T-cell (primary cell): ENCODE measurements at regions not wholly inside any gene's neighbourhood (a gene's known extent, or its start where the extent isn't known, plus 50 kb on each side); places are given as distances from the start of the nearest gene placed in this dataset.

Experiments
- ATAC-seq, 4 experiments: fragments of 200-7000 bp in 3 of 4; fragments of 150-1000 bp in 1 of 4; cut with Tn5 transposase; replicated peaks in 1 of 4; 1 replicate in 3 of 4; 2 replicates in 1 of 4; pipeline ENCODE4 v1.10.0; 2021; ENCODE audit warnings: moderate library complexity in 3 of 4, mild to moderate bottlenecking in 2 of 4, moderate number of reproducible peaks in 1 of 4
- CTCF ChIA-PET, 2 donors: fragments of 300-600 bp; sonication (Branson Sonifier 250); formaldehyde crosslinking; loops; one replicate each; lab custom pipeline; 2022; ENCODE audit warnings: antibody characterized with exemption in 2 of 2; lab: Charles Lee
- POLR2A ChIA-PET, 2 donors: fragments of 300-600 bp; sonication (Branson Sonifier 250); formaldehyde crosslinking; loops; one replicate each; lab custom pipeline; 2022; ENCODE audit warnings: antibody characterized with exemption in 2 of 2; lab: Charles Lee
- DNase-seq, 35 experiments: peaks; one replicate each; pipeline versions ENCODE4 v3.0.0 to v3.0.0-alpha.2; 2013 to 2023
- H3K27ac ChIP-seq: one replicate; pipeline ENCODE4 v1.5.1; 2013; ENCODE audit warnings: low read length
- H3K27me3 ChIP-seq, 2 experiments: replicated peaks in 1 of 2; 1 replicate in 1 of 2; 2 replicates in 1 of 2; pipeline versions ENCODE4 v1.6.1 to v1.7.0; 2013; ENCODE audit warnings: low read length in 1 of 2, mixed read lengths in 1 of 2; ENCODE audit not compliant: control insufficient read depth in 2 of 2, insufficient read depth in 2 of 2; ENCODE audit errors: extremely low read depth in 1 of 2
- H3K36me3 ChIP-seq, 2 donors: 1 replicate in 1 of 2; 2 replicates in 1 of 2; pipeline versions ENCODE4 v1.6.1 to v1.7.0; 2013; ENCODE audit warnings: low read length in 1 of 2; ENCODE audit not compliant: control insufficient read depth in 2 of 2, insufficient read depth in 1 of 2; ENCODE audit errors: extremely low read depth in 1 of 2
- H3K4me1 ChIP-seq, 2 experiments: 1 replicate in 1 of 2; 2 replicates in 1 of 2; pipeline versions ENCODE4 v1.6.1 to v1.7.0; 2013; ENCODE audit warnings: low read length in 2 of 2, mixed read lengths in 1 of 2; ENCODE audit not compliant: insufficient read depth in 2 of 2, control insufficient read depth in 1 of 2; ENCODE audit errors: extremely low read depth in 1 of 2
- H3K4me3 ChIP-seq, 2 donors: 1 replicate in 1 of 2; 2 replicates in 1 of 2; pipeline versions ENCODE4 v1.5.1 to v1.7.0; 2013; ENCODE audit warnings: mild to moderate bottlenecking in 2 of 2, low read length in 1 of 2, moderate library complexity in 1 of 2; ENCODE audit not compliant: control insufficient read depth in 1 of 2; ENCODE audit errors: extremely low read depth in 1 of 2
- H3K9me3 ChIP-seq: 2 replicates; pipeline ENCODE4 v1.7.0; 2013
- H3K27ac Mint-ChIP-seq, 2 donors: one replicate each; pipeline ENCODE4 v1.8.0; 2020 to 2021; ENCODE audit warnings: mild to moderate bottlenecking in 2 of 2, mixed read lengths in 2 of 2
- H3K27me3 Mint-ChIP-seq, 2 donors: one replicate each; pipeline ENCODE4 v1.8.0; 2021 to 2022; ENCODE audit warnings: mixed read lengths in 2 of 2
- H3K36me3 Mint-ChIP-seq: one replicate; pipeline ENCODE4 v1.8.0; 2021; ENCODE audit warnings: mixed read lengths
- H3K4me1 Mint-ChIP-seq, 3 donors: one replicate each; pipeline ENCODE4 v1.8.0; 2020 to 2022; ENCODE audit warnings: mixed read lengths in 3 of 3, mild to moderate bottlenecking in 1 of 3
- H3K4me3 Mint-ChIP-seq, 3 donors: one replicate each; pipeline ENCODE4 v1.8.0; 2020 to 2022; ENCODE audit warnings: mild to moderate bottlenecking in 3 of 3, mixed read lengths in 3 of 3, moderate library complexity in 3 of 3
- H3K9me3 Mint-ChIP-seq, 3 donors: one replicate each; pipeline ENCODE4 v1.8.0; 2020 to 2022; ENCODE audit warnings: mixed read lengths in 3 of 3
- WGBS: methylation state at CpG from one replicate; pipeline ENCODE4 v1.1.5; 2013; ENCODE audit warnings: missing lambda C conversion rate; ENCODE audit not compliant: insufficient coverage; 5-methylcytosine and 5-hydroxymethylcytosine counted together

DNA sequence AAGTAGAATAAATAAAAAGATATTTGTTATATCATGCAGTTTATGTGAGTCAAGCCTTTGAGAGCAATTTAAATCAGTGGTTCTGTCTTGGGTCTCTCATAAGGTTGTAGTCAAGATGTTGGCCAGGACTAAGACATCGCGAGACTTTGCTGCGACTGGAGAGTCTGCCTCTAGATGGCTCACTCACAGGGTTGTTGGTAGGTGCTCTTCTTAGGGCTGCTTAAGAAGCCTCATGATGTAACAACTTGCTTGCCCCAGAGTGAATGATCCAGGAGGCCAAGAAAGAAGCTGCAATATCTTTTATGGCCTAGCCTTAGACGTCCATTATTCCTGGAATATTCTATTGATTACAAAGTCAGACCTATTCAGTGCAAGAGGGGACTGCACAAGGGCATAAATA is 73.1 kb upstream of the CACHD1 start:
- ATAC-seq (no peak), DNase-seq (peak in 1 of 35 experiments; percentile 3)
- H3K4me3 ChIP-seq, result no peak overlapping the region
- Mint-ChIP-seq H3K4me3 (no peak overlapping the region), H3K4me1 (no peaks in the 10 kb centered on the region), H3K27me3 (peaks cover 4 to 12% of the 10 kb centered on the region in 2 donors), H3K27ac (no peak overlapping the region), H3K36me3 (no peaks in the 10 kb centered on the region), H3K9me3 (no peaks in the 10 kb centered on the region)
- H3K27me3 ChIP-seq, result no peaks in the 10 kb centered on the region
- CTCF ChIA-PET, result no interaction called here
- H3K36me3 ChIP-seq, result no peaks in the 10 kb centered on the region
- WGBS, result 88% methylated on average over 2 of the region's 4 CpGs
- H3K27ac ChIP-seq, result no peak overlapping the region
- POLR2A ChIA-PET, result no interaction called here
- no peaks in the 10 kb centered on the region for H3K9me3 ChIP-seq
- H3K4me1 ChIP-seq, result no peaks in the 10 kb centered on the region

DNA sequence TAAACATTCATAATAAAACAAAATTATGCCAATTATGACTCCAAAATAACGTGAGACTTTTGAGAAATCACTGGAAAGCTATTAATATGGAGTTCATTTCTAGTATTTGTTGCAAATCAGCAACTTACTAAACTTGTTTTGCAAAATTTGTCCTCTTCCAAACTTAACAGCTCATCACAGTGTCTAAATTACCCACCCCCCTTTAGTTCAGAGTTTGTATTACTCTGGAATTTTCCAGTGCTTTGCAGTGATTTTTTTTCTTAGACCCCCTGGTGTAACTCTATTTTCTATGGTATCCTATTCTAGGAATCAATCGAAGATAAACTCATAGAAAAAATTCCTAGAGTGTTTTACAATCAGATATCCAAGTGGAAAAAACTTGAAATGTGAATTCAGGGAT is 72.4 kb upstream of the CACHD1 start:
- no peaks in the 10 kb centered on the region for H3K9me3 Mint-ChIP-seq
- no CpG with 5 or more reads among the region's 2 CpGs for WGBS
- ChIA-PET CTCF (no interaction called here), POLR2A (interaction anchor here in 1 of 2 donors (0.6 kb wide), 1 partner anchor 14 kb away, joined by 3 read pairs; no protein-coding TSS in a partner anchor)
- Histone ChIP-seq H3K27me3 (no peaks in the 10 kb centered on the region), H3K36me3 (no peaks in the 10 kb centered on the region), H3K27ac (no peak overlapping the region), H3K4me3 (no peak overlapping the region), H3K9me3 (no peaks in the 10 kb centered on the region), H3K4me1 (no peaks in the 10 kb centered on the region)
- H3K4me1 Mint-ChIP-seq, result no peaks in the 10 kb centered on the region
- peaks cover 4 to 12% of the 10 kb centered on the region in 2 donors for H3K27me3 Mint-ChIP-seq
- H3K36me3 Mint-ChIP-seq, result no peaks in the 10 kb centered on the region
- ATAC-seq, result no peak
- H3K27ac Mint-ChIP-seq, result no peak overlapping the region
- H3K4me3 Mint-ChIP-seq, result no peak overlapping the region
- no peak for DNase-seq

DNA sequence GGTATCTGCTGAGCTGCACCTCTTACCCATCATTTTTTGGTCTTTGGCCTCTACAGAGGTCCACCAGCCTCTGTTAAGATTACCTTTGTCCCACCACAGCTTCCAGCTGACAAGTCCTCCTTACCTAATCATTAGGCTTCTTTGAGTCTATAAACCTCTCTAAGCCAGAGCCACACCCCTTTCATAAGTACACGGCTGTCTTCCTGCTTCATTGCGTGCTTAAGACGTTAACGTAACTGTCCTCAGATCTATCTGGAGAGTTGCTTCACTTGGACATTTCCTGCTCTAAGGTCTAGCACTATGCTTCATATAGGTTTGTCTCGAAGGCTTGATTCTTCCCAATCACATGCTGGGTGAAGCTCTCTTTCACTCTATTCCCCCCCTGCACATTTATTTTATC is 71.0 kb upstream of the CACHD1 start:
- no peaks in the 10 kb centered on the region for H3K9me3 Mint-ChIP-seq
- ATAC-seq, result no peak
- POLR2A ChIA-PET, result no interaction called here
- Histone ChIP-seq H3K4me1 (no peaks in the 10 kb centered on the region), H3K27me3 (no peaks in the 10 kb centered on the region), H3K4me3 (no peak overlapping the region), H3K9me3 (no peaks in the 10 kb centered on the region), H3K27ac (no peak overlapping the region), H3K36me3 (no peaks in the 10 kb centered on the region)
- H3K36me3 Mint-ChIP-seq, result no peaks in the 10 kb centered on the region
- no peaks in the 10 kb centered on the region for H3K4me1 Mint-ChIP-seq
- WGBS, result 72% methylated on average over 5 of the region's 5 CpGs
- CTCF ChIA-PET, result no interaction called here
- no peak overlapping the region for H3K4me3 Mint-ChIP-seq
- H3K27me3 Mint-ChIP-seq, result peaks cover 4 to 5% of the 10 kb centered on the region in 2 donors
- DNase-seq, result no peak
- no peak overlapping the region for H3K27ac Mint-ChIP-seq

DNA sequence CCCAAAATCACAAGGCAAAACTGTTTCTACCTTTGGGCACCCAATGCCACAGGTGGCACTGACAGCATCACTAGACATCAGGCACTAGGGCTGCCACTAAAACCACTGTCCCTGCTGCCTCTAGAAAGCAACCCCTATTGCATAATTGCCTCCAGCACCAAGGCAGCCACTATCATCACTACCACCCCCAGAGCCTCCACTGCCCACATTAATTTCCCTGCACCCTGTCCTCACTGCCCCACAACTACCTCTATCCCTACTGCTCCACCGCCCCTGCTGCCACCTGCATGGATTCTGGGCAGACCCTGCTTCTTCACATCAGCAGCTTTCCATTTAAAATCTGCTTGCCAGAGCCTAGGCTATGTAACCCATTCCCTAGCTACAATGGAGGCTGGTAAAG is 68.6 kb upstream of the CACHD1 start:
- CTCF ChIA-PET, result no interaction called here
- POLR2A ChIA-PET, result no interaction called here
- H3K27me3 ChIP-seq, result no peaks in the 10 kb centered on the region
- Mint-ChIP-seq H3K4me3 (no peak overlapping the region), H3K4me1 (no peaks in the 10 kb centered on the region), H3K27me3 (peaks cover 4 to 10% of the 10 kb centered on the region in 2 donors), H3K9me3 (peaks cover 0 to 3% (median 0%) of the 10 kb centered on the region in 3 donors), H3K36me3 (no peaks in the 10 kb centered on the region), H3K27ac (no peak overlapping the region)
- H3K4me3 ChIP-seq, result no peak overlapping the region
- H3K9me3 ChIP-seq, result no peaks in the 10 kb centered on the region
- no peak for DNase-seq
- no peak overlapping the region for H3K27ac ChIP-seq
- H3K4me1 ChIP-seq, result no peaks in the 10 kb centered on the region
- 60% methylated on average over 1 of the region's 1 CpG for WGBS
- no peak for ATAC-seq
- H3K36me3 ChIP-seq, result no peaks in the 10 kb centered on the region

DNA sequence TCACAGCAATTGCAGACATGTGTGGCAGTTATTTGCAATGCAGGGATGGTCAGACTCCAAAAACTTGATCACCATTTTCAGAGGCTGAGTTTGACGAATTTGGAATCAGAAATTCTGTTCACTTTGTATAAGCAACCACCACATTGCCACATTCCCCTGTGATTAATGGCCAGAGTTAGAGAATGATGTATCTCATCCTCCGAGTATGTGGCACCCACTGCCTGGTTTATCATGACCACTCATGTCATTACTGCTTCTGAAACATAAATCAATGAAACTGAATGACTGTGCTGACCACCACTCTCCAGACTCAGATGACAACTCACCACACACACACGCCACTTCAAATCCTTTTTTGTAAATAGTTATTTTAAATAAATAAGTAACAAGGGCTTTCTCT is 66.6 kb upstream of the CACHD1 start:
- ChIA-PET POLR2A (no interaction called here), CTCF (no interaction called here)
- no peaks in the 10 kb centered on the region for H3K4me1 Mint-ChIP-seq
- peaks cover 1 to 14% of the 10 kb centered on the region in 2 donors for H3K27me3 Mint-ChIP-seq
- no peak for ATAC-seq
- no peaks in the 10 kb centered on the region for H3K36me3 ChIP-seq
- H3K27ac ChIP-seq, result no peak overlapping the region
- no CpG with 5 or more reads among the region's 3 CpGs for WGBS
- H3K4me3 Mint-ChIP-seq, result no peak overlapping the region
- DNase-seq, result no peak
- no peak overlapping the region for H3K4me3 ChIP-seq
- H3K27me3 ChIP-seq, result no peaks in the 10 kb centered on the region
- no peaks in the 10 kb centered on the region for H3K36me3 Mint-ChIP-seq
- no peak overlapping the region for H3K27ac Mint-ChIP-seq
- no peaks in the 10 kb centered on the region for H3K9me3 ChIP-seq
- no peaks in the 10 kb centered on the region for H3K4me1 ChIP-seq
- peaks cover 0 to 3% (median 0%) of the 10 kb centered on the region in 3 donors for H3K9me3 Mint-ChIP-seq

DNA sequence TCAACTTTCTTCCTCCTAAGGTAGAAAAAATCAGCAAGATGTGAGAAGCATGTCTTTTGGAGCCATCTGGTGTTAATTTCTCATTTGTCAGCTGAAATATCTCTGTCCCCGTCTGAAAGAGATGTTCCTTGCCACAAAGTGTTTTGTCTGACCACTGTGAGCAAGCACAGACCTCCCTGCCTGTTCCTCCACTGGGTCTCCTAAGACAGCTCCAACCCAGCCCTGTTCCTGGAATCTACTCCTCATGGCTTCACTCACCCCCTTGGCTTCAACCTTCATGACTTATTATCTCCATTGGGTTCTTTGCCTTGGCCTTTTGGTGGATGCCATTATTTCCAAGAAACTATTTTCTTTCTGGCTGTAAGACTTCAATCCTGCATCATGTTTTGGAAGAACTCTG is 65.7 kb upstream of the CACHD1 start:
- H3K9me3 ChIP-seq, result no peaks in the 10 kb centered on the region
- Mint-ChIP-seq H3K4me3 (no peak overlapping the region), H3K36me3 (no peaks in the 10 kb centered on the region), H3K4me1 (no peaks in the 10 kb centered on the region), H3K9me3 (peaks cover 0 to 3% (median 0%) of the 10 kb centered on the region in 3 donors), H3K27me3 (peaks cover 1 to 14% of the 10 kb centered on the region in 2 donors), H3K27ac (no peak overlapping the region)
- no peak overlapping the region for H3K27ac ChIP-seq
- DNase-seq (no peak), ATAC-seq (no peak)
- POLR2A ChIA-PET, result no interaction called here
- H3K27me3 ChIP-seq, result no peaks in the 10 kb centered on the region
- no peaks in the 10 kb centered on the region for H3K36me3 ChIP-seq
- CTCF ChIA-PET, result no interaction called here
- no CpG with 5 or more reads among the region's 1 CpG for WGBS
- no peak overlapping the region for H3K4me3 ChIP-seq
- no peaks in the 10 kb centered on the region for H3K4me1 ChIP-seq

DNA sequence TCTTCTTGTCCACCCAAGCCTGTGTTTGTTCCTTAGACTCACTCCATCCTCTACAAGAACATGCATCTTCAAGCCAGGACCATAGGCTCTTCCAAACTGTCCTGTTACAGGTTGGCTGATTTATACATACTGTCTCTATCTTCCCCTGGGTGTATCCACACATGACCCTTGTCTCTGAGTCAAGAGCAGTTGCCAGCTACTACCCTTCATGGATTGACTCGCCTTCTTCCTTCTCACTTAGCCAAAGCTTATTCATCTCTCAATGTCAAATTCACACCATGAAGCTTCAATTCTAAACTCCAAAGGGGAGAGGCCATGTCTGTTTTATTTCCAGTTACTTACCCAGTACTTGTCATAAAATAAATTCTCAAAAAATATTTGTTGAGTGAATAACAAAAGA is 64.1 kb upstream of the CACHD1 start:
- Mint-ChIP-seq H3K4me1 (no peaks in the 10 kb centered on the region), H3K36me3 (no peaks in the 10 kb centered on the region), H3K9me3 (peaks cover 0 to 3% (median 0%) of the 10 kb centered on the region in 3 donors), H3K27ac (no peak overlapping the region), H3K4me3 (no peak overlapping the region), H3K27me3 (peaks cover 1 to 10% of the 10 kb centered on the region in 2 donors)
- Histone ChIP-seq H3K4me1 (no peaks in the 10 kb centered on the region), H3K9me3 (no peaks in the 10 kb centered on the region), H3K27ac (no peak overlapping the region), H3K27me3 (no peaks in the 10 kb centered on the region), H3K4me3 (no peak overlapping the region), H3K36me3 (no peaks in the 10 kb centered on the region)
- POLR2A ChIA-PET, result no interaction called here
- WGBS, result 80% methylated on average over 1 of the region's 1 CpG
- no peak for ATAC-seq
- CTCF ChIA-PET, result no interaction called here
- DNase-seq, result no peak
